ENCODE measurements at regions not wholly inside any gene's neighbourhood (a gene's known extent, or its start where the extent isn't known, plus 50 kb on each side); places are given as distances from the start of the nearest gene placed in this dataset.

DNA sequence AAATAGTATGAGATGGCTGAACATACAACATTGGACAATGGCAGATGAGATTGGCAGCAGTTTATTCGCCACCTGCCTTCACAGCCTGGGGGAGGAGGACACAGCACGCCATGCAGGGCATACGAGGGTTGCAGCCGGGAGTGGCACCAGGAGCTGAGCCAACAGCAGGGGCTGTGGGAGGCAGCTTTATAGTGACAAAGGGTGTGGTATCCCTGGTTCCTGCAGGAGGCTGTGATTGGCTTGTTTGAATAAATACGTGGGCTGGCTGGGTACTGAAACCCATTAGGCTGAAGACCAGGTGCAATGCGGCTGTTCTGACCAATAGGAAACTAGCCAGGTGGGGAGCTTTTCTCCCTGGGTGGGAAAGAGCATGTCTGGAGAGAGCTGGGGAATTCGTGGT is 68.9 kb upstream of the LEP start:
- Mint-ChIP-seq H3K9me3 (ENCODE audit: unreplicated experiment) (no peaks in the 10 kb centered on the region), H3K27me3 (ENCODE audit: insufficient read depth, unreplicated experiment) (peaks cover 42% of the 10 kb centered on the region), H3K27ac (ENCODE audit: low read depth, unreplicated experiment) (no peak overlapping the region), H3K36me3 (ENCODE audit: insufficient read depth, unreplicated experiment) (no peaks in the 10 kb centered on the region), H3K4me3 (ENCODE audit: unreplicated experiment) (no peak overlapping the region), H3K4me1 (ENCODE audit: insufficient read depth, unreplicated experiment) (no peaks in the 10 kb centered on the region)
- intact Hi-C loops (cut with micrococcal nuclease), result no loop called here
- CTCF ChIA-PET, result interaction anchor here (0.5 to 1.3 kb wide), 3 partner anchors 37 to 465 kb away, joined by 3 read pairs; no protein-coding TSS in a partner anchor
- DNase-seq (ENCODE audit: unreplicated experiment), result no peak
- no TSS peak for BruUV-seq (replicated peaks)
- POLR2A ChIA-PET, result no interaction called here
- TF ChIP-seq, protein P1, sequence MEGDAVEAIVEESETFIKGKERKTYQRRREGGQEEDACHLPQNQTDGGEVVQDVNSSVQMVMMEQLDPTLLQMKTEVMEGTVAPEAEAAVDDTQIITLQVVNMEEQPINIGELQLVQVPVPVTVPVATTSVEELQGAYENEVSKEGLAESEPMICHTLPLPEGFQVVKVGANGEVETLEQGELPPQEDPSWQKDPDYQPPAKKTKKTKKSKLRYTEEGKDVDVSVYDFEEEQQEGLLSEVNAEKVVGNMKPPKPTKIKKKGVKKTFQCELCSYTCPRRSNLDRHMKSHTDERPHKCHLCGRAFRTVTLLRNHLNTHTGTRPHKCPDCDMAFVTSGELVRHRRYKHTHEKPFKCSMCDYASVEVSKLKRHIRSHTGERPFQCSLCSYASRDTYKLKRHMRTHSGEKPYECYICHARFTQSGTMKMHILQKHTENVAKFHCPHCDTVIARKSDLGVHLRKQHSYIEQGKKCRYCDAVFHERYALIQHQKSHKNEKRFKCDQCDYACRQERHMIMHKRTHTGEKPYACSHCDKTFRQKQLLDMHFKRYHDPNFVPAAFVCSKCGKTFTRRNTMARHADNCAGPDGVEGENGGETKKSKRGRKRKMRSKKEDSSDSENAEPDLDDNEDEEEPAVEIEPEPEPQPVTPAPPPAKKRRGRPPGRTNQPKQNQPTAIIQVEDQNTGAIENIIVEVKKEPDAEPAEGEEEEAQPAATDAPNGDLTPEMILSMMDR (IDR thresholded peaks at IDR 0.05; ENCODE audit: unreplicated experiment), result no peak

DNA sequence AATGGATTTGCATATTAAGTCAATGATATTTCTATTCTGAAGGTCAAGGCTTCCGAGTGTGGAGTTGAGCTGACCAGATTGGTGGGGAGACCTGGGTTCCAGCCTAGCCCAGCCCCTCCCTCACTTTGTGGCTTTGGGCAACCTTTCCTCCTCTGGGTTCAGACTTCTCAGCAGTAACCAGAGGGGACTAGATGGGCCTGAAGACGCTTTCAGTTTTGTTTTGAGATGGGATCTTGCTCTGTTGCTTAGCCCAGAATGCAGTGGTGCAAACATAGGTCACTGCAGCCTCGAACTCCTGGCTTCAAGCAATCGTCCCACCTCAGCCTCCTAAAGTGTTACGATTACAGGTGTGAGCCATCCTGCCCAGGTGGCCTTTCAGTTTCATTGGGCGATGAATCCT is 68.1 kb upstream of the LEP start:
- intact Hi-C loops (cut with micrococcal nuclease), result no loop called here
- no peak for DNase-seq (ENCODE audit: unreplicated experiment)

DNA sequence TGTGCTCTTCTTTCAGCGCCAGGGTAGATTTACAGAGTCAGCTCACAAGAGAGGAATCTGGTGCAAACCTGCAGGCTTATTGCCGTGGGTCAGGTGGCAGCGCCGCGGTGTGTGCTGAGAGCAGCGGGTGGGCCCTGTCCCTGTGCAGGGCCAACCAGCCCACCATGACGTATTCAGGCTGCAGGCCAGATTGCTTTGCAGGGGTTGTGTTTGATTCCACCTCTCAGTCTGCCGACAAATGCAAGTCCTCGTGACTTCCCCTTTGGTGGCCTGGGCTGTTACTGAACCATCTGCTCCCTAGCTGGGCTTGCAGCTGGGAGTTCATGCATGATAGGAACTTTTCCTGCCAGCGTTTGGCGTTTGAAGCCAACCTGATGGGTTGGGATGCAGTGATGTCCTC is 66.7 kb upstream of the LEP start:
- DNase-seq (ENCODE audit: unreplicated experiment), result no peak
- no peaks in the 10 kb centered on the region for H3K9me3 Mint-ChIP-seq (ENCODE audit: unreplicated experiment)
- POLR2A ChIA-PET, result no interaction called here
- CTCF ChIA-PET, result interaction anchor here (0.6 to 2.9 kb wide), 4 partner anchors 16 to 38 kb away, joined by 3 to 6 read pairs (median 4); no protein-coding TSS in a partner anchor
- TF ChIP-seq, protein P1 (IDR thresholded peaks at IDR 0.05; ENCODE audit: unreplicated experiment), result no peak
- no peak overlapping the region for H3K4me3 Mint-ChIP-seq (ENCODE audit: unreplicated experiment)
- no peaks in the 10 kb centered on the region for H3K36me3 Mint-ChIP-seq (ENCODE audit: insufficient read depth, unreplicated experiment)
- intact Hi-C loops (cut with micrococcal nuclease), result no loop called here
- BruUV-seq (replicated peaks), result no TSS peak
- peaks cover 43% of the 10 kb centered on the region for H3K27me3 Mint-ChIP-seq (ENCODE audit: insufficient read depth, unreplicated experiment)
- no peaks in the 10 kb centered on the region for H3K4me1 Mint-ChIP-seq (ENCODE audit: insufficient read depth, unreplicated experiment)
- no peak overlapping the region for H3K27ac Mint-ChIP-seq (ENCODE audit: low read depth, unreplicated experiment)

More for the DNA sequence above, 68.1 kb upstream of the LEP start:
- ChIA-PET POLR2A (no interaction called here), CTCF (interaction anchor here (0.5 to 1.6 kb wide), 4 partner anchors 18 to 466 kb away, joined by 3 to 4 read pairs (median 3); no protein-coding TSS in a partner anchor)
- BruUV-seq (replicated peaks), result no TSS peak
- H3K27me3 Mint-ChIP-seq (ENCODE audit: insufficient read depth, unreplicated experiment), result peaks cover 50% of the 10 kb centered on the region
- H3K4me1 Mint-ChIP-seq (ENCODE audit: insufficient read depth, unreplicated experiment), result no peaks in the 10 kb centered on the region
- no peaks in the 10 kb centered on the region for H3K9me3 Mint-ChIP-seq (ENCODE audit: unreplicated experiment)
- H3K36me3 Mint-ChIP-seq (ENCODE audit: insufficient read depth, unreplicated experiment), result no peaks in the 10 kb centered on the region
- no peak overlapping the region for H3K4me3 Mint-ChIP-seq (ENCODE audit: unreplicated experiment)
- H3K27ac Mint-ChIP-seq (ENCODE audit: low read depth, unreplicated experiment), result no peak overlapping the region
- TF ChIP-seq, protein P1 (IDR thresholded peaks at IDR 0.05; ENCODE audit: unreplicated experiment), result no peak

DNA sequence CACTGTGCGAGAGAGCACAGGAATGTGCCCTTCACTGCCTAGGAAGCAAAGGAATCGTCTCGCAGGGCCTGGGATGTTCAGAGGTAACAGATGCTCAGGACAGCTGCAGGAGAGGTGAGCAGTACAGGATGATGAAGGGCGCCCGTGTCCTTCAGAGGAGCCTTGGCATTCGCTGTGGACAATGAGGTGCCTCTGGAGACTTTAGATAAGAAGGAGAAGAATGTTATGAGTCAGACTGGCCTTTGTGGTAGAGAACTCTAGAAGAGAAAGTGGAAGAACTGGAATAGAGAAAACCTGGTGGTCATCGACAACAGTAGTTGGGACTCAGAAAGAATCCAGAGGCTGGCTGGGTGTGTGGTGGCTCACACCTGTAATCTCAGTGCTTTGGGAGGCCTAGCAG is 64.4 kb upstream of the LEP start:
- TF ChIP-seq, protein P1 (IDR thresholded peaks at IDR 0.05; ENCODE audit: unreplicated experiment), result no peak
- Mint-ChIP-seq H3K9me3 (ENCODE audit: unreplicated experiment) (no peaks in the 10 kb centered on the region), H3K27me3 (ENCODE audit: insufficient read depth, unreplicated experiment) (peaks cover 39% of the 10 kb centered on the region), H3K36me3 (ENCODE audit: insufficient read depth, unreplicated experiment) (no peaks in the 10 kb centered on the region), H3K4me3 (ENCODE audit: unreplicated experiment) (no peak overlapping the region), H3K27ac (ENCODE audit: low read depth, unreplicated experiment) (no peak overlapping the region), H3K4me1 (ENCODE audit: insufficient read depth, unreplicated experiment) (no peaks in the 10 kb centered on the region)
- intact Hi-C loops (cut with micrococcal nuclease), result no loop called here
- no TSS peak for BruUV-seq (replicated peaks)
- no peak for DNase-seq (ENCODE audit: unreplicated experiment)
- POLR2A ChIA-PET, result no interaction called here
- CTCF ChIA-PET, result no interaction called here
